GM20000 (cell line): ENCODE measurements at regions not wholly inside any gene's neighbourhood (a gene's known extent, or its start where the extent isn't known, plus 50 kb on each side); places are given as distances from the start of the nearest gene placed in this dataset.

Experiments used
- DNase-seq: peaks from one replicate; pipeline ENCODE4 v3.0.0; 2012; ENCODE audit warnings: low spot score
- CTCF ChIP-seq: IDR thresholded peaks from 2 replicates; pipeline ENCODE4 v1.5.1; 2012; ENCODE audit warnings: mild to moderate bottlenecking, control low read depth; ENCODE audit errors: extremely low read depth, missing control alignments

DNA sequence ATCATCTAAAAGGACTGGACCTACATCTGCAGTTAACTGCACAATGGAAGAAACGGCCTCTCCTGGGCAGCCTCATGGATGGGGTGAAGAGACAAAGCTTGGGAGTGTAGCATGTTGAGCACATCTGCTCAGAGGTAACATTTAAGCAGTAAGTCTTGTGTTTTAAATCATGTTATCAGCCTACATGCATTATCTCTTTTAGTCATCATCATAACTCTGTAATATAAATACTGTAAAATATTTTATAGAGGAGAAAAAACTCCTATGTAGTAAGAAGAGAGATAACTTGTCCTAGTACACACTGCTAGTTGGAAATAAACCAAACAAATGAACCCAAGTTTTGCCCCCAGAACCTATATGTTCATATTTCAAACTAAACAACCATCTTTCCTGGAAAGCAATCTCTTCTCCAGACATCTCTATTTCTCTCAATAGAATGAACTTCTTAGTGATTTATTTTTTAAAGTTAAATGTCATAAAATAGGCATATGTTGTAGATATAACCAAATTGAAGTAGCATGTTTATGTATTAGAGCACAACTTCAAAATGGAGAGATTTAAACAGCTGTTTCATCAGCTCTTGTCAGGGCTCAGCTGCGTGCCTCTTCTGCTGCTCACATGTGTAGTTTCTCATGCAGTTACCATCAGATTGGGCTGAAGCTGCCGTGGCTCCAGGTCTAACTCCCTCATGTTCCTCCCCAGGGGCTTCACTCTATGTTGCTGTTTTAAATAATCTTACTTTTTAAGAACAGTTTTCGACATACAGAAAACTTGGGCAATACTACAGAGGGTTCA lies 581.8 kb upstream of the ZFP42 start:
- no peak for TF ChIP-seq CTCF
- DNase-seq = no peak

- DNase-seq = no peak
- TF ChIP-seq CTCF = no peak
These were observed 580.9 kb upstream of the ZFP42 start for GRCh38 chr4:187414716-187415115.

DNA sequence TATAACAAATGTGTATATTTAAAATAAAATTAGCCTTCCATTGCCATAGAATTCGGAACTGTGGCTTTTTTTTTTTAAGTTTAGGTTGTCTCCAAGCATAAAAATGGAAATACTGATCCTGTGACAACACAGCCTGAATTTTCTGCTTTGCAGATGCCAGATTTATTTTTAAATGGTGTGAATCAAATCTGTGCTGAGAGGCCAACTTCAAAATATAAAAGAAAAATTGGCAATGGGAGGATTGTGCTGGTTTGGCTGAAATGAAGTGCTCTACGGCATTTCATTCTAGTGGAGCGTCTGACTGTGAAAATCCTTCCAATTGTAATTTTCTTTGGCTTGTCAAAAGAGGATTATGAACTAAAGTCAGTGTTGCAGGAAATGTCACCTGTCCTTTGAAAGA lies 580.3 kb upstream of the ZFP42 start:
- TF ChIP-seq CTCF = no peak
- no peak for DNase-seq

- no peak for DNase-seq
- TF ChIP-seq CTCF = no peak
These were observed 579.4 kb upstream of the ZFP42 start for GRCh38 chr4:187416216-187416615.

GRCh38 chr4:187417721-187418120 lies 577.9 kb upstream of the ZFP42 start:
- no peak for DNase-seq
- TF ChIP-seq CTCF = no peak

DNA sequence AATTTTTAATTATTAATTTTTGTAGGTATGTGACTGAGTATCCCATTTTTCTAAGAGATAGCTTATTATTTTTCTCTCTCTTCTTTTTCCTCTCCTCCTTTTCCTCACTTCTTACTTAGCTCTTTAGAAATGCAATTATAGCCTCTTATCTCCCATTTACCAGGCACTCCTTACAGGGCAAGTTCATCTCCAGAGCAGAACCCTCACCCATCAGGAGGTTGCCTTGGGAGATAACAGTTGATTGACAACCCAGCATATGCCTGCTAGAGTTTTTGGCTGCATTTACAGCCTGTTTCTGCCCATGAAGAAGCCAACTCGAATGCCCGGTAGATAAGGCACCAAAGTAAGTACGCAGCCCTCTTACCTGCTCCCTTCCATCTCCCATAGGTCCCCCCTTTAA lies 572.9 kb upstream of the ZFP42 start:
- no peak for TF ChIP-seq CTCF
- no peak for DNase-seq

DNA sequence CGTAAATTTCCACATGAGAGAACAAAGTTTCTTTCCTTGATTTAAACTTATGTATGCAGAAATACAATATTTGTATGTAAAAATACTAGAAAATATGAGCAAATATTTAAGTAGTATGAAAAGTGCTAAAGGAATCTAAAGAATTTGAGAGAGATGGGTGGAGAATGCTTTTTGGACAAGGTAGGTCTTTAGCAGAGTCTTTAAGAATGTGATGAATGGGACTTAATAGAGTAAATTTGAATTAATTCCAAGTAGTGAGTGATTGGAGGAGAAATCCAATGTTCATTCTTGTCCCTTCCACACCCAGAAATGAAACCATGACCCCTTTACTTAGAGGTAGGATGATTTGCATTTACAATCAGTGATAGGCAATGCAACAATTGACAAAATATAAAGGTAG lies 570.9 kb upstream of the ZFP42 start:
- no peak for DNase-seq
- TF ChIP-seq CTCF = no peak
